SK-N-SH (cell line): ENCODE measurements at regions not wholly inside any gene's neighbourhood (a gene's known extent, or its start where the extent isn't known, plus 50 kb on each side); places are given as distances from the start of the nearest gene placed in this dataset.

Experiments used
- CTCF ChIA-PET: fragments of 300-600, 350-600 bp; formaldehyde crosslinking; extraction: SDS; loops from one replicate; lab custom pipeline; 2021; lab: Yijun Ruan, JAX
- POLR2A ChIA-PET: fragments of 350-600 bp; sonication (Branson Sonifier 250); formaldehyde crosslinking; extraction: SDS; loops from one replicate; lab custom pipeline; 2020; ENCODE audit warnings: antibody characterized with exemption, inconsistent platforms; lab: Yijun Ruan, JAX
- DNase-seq: peaks from one replicate; pipeline ENCODE4 v3.0.0; 2012
- H2AFZ ChIP-seq: fragments of 200-600 bp; sonication (generic); 2 replicates; pipeline ENCODE4 v1.8.1; 2016; ENCODE audit warnings: antibody characterized with exemption, mild to moderate bottlenecking, low read depth
- H3F3A ChIP-seq: fragments of 200-600 bp; sonication (generic); replicated peaks from 2 replicates; pipeline ENCODE3; 2016; ENCODE audit warnings: antibody characterized with exemption, mild to moderate bottlenecking; ENCODE audit not compliant: insufficient read depth
- H3K27ac ChIP-seq, 2 experiments: fragments of 200-500 bp in 1 of 2; fragments of 200-600 bp in 1 of 2; sonication (Bioruptor generic) in 1 of 2; sonication (generic), shearing (Covaris generic) in 1 of 2; 2 replicates each; pipeline versions ENCODE4 v1.5.1 to v1.6.1; 2014 to 2016; ENCODE audit warnings: low read depth in 2 of 2, inconsistent platforms in 1 of 2, low read length in 1 of 2, mild to moderate bottlenecking in 1 of 2, mixed read lengths in 1 of 2
- H3K27me3 ChIP-seq: fragments of 200-600 bp; sonication (generic), shearing (Covaris generic); 2 replicates; pipeline ENCODE4 v1.6.1; 2016; ENCODE audit warnings: mixed run types; ENCODE audit not compliant: insufficient read depth
- H3K36me3 ChIP-seq, 2 experiments: fragments of 200-500 bp in 1 of 2; fragments of 200-600 bp in 1 of 2; sonication (Bioruptor generic) in 1 of 2; sonication (generic) in 1 of 2; replicated peaks in 1 of 2; 2 replicates each; pipeline versions ENCODE3 to v1.5.1; 2014 to 2016; ENCODE audit warnings: low read length in 1 of 2, mild to moderate bottlenecking in 1 of 2; ENCODE audit not compliant: insufficient read depth in 2 of 2, control insufficient read depth in 1 of 2
- H3K4me1 ChIP-seq, 2 experiments: fragments of 200-500 bp in 1 of 2; fragments of 200-600 bp in 1 of 2; sonication (Bioruptor generic) in 1 of 2; sonication (generic), shearing (Covaris generic) in 1 of 2; 2 replicates each; pipeline versions ENCODE4 v1.5.1 to v1.6.1; 2014 to 2016; ENCODE audit warnings: low read depth in 1 of 2, low read length in 1 of 2, mixed run types in 1 of 2; ENCODE audit not compliant: insufficient read depth in 2 of 2, control insufficient read depth in 1 of 2
- H3K4me2 ChIP-seq: fragments of 200-600 bp; sonication (generic), shearing (Covaris generic); 2 replicates; pipeline ENCODE4 v1.6.1; 2017; ENCODE audit warnings: mixed run types
- H3K4me3 ChIP-seq, 2 experiments: fragments of 200-500 bp in 1 of 2; fragments of 200-600 bp in 1 of 2; sonication (Bioruptor generic) in 1 of 2; sonication (generic), shearing (Covaris generic) in 1 of 2; 2 replicates each; pipeline versions ENCODE4 v1.5.1 to v1.8.1; 2014 to 2016; ENCODE audit warnings: low read depth in 2 of 2, inconsistent platforms in 1 of 2, low read length in 1 of 2, mild to moderate bottlenecking in 1 of 2, mixed read lengths in 1 of 2, moderate library complexity in 1 of 2
- H3K79me2 ChIP-seq: fragments of 200-600 bp; sonication (generic); 2 replicates; pipeline ENCODE4 v1.8.1; 2017; ENCODE audit warnings: mild to moderate bottlenecking; ENCODE audit not compliant: insufficient read depth
- H3K9ac ChIP-seq: fragments of 200-600 bp; sonication (generic); 2 replicates; pipeline ENCODE4 v1.6.1; 2017; ENCODE audit warnings: mixed run types
- H3K9me2 ChIP-seq: fragments of 200-600 bp; sonication (generic); 2 replicates; pipeline ENCODE4 v1.6.1; 2017; ENCODE audit warnings: mixed run types
- H3K9me3 ChIP-seq: fragments of 200-600 bp; sonication (generic); 2 replicates; pipeline ENCODE4 v1.6.1; 2017; ENCODE audit warnings: mixed run types, mild to moderate bottlenecking, moderate library complexity
- H4K20me1 ChIP-seq: fragments of 200-600 bp; sonication (generic); 2 replicates; pipeline ENCODE4 v1.6.1; 2017; ENCODE audit warnings: mild to moderate bottlenecking, mixed run types; ENCODE audit not compliant: insufficient read depth
- CHD2 ChIP-seq: fragments of 150-350 bp; IDR thresholded peaks from 2 replicates; pipeline ENCODE4 v1.6.1; 2018; ENCODE audit warnings: low read length; ENCODE audit not compliant: partially characterized antibody
- MEF2A ChIP-seq: IDR thresholded peaks from 2 replicates; pipeline ENCODE4 v1.4.0; 2012; ENCODE audit warnings: low read depth, borderline replicate concordance
- MXI1 ChIP-seq: IDR thresholded peaks from 2 replicates; pipeline ENCODE4 v1.6.1; 2012; ENCODE audit warnings: mild to moderate bottlenecking, low read depth, low read length, improper control_type of control experiment
- NRF1 ChIP-seq: IDR thresholded peaks from 2 replicates; pipeline ENCODE4 v1.6.1; 2012; ENCODE audit warnings: low read depth, mild to moderate bottlenecking, low read length
- RAD21 ChIP-seq: IDR thresholded peaks from 2 replicates; pipeline ENCODE4 v1.6.1; 2012; ENCODE audit warnings: mild to moderate bottlenecking, low read length
- RCOR1 ChIP-seq: fragments of 150-350 bp; IDR thresholded peaks from 2 replicates; pipeline ENCODE4 v1.6.1; 2017; ENCODE audit warnings: antibody characterized with exemption, low read length
- SMC3 ChIP-seq: IDR thresholded peaks from 2 replicates; pipeline ENCODE4 v1.6.1; 2012; ENCODE audit warnings: low read depth, low read length, improper control_type of control experiment
- TCF12 ChIP-seq: IDR thresholded peaks from 2 replicates; pipeline ENCODE4 v1.4.0; 2012
- TEAD4 ChIP-seq: IDR thresholded peaks from 2 replicates; pipeline ENCODE4 v1.4.0; 2012; ENCODE audit warnings: mild to moderate bottlenecking, borderline replicate concordance; ENCODE audit not compliant: insufficient read depth
- YY1 ChIP-seq: IDR thresholded peaks from 2 replicates; pipeline ENCODE4 v1.4.0; 2012; ENCODE audit warnings: low read depth, mild to moderate bottlenecking
- WGBS: methylation state at CpG from one replicate; pipeline ENCODE4 v1.1.6; 2017; ENCODE audit warnings: low lambda C conversion rate; 5-methylcytosine and 5-hydroxymethylcytosine counted together
- TF ChIP-seq, protein P1 (sequence below): IDR thresholded peaks from 2 replicates; pipeline ENCODE4 v1.4.0; 2012; ENCODE audit warnings: low read depth
- TF ChIP-seq, protein P2 (sequence below): IDR thresholded peaks from 2 replicates; pipeline ENCODE4 v1.4.0; 2012; ENCODE audit warnings: low read depth, borderline replicate concordance
- TF ChIP-seq, protein P3 (sequence below): IDR thresholded peaks from 2 replicates; pipeline ENCODE4 v1.6.1; 2012; ENCODE audit warnings: mild to moderate bottlenecking, low read depth, low read length, moderate library complexity

DNA sequence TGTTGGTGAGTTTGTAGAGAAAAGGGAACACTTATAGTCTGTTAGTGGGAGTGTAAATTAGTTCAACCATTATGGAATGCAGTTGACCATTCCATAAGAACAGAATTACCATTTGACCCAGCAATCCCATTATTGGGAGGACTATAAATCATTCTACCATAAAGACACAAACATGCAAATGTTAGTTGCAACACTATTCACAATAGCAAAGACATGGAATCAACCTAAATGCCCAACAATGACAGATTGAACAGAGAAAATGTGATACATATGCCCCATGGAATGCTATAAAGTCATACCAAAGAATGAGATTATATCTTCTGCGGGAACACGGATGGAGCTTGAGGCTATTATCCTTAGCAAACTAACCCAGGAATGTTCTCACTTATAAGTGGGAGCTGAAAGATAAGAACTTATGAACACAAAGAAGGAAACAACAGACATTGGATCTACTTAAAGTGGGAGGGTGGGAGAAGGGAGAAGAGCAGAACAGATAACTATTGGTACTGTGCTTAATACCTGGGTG lies 1819.2 kb upstream of the ADGRL3 start:
- no peak for DNase-seq
- CTCF ChIA-PET: no interaction called here
- no peak overlapping the region for H3K4me3 ChIP-seq
- POLR2A ChIA-PET: no interaction called here
- no peaks in the 10 kb centered on the region for H3K9me3 ChIP-seq
- no peaks in the 10 kb centered on the region for H3F3A ChIP-seq
- H3K9me2 ChIP-seq: no peaks in the 10 kb centered on the region
- H3K79me2 ChIP-seq: no peaks in the 10 kb centered on the region
- H3K27me3 ChIP-seq: no peaks in the 10 kb centered on the region
- TF ChIP-seq, protein P1, sequence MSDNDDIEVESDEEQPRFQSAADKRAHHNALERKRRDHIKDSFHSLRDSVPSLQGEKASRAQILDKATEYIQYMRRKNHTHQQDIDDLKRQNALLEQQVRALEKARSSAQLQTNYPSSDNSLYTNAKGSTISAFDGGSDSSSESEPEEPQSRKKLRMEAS: no peak
- TF ChIP-seq, protein P2, sequence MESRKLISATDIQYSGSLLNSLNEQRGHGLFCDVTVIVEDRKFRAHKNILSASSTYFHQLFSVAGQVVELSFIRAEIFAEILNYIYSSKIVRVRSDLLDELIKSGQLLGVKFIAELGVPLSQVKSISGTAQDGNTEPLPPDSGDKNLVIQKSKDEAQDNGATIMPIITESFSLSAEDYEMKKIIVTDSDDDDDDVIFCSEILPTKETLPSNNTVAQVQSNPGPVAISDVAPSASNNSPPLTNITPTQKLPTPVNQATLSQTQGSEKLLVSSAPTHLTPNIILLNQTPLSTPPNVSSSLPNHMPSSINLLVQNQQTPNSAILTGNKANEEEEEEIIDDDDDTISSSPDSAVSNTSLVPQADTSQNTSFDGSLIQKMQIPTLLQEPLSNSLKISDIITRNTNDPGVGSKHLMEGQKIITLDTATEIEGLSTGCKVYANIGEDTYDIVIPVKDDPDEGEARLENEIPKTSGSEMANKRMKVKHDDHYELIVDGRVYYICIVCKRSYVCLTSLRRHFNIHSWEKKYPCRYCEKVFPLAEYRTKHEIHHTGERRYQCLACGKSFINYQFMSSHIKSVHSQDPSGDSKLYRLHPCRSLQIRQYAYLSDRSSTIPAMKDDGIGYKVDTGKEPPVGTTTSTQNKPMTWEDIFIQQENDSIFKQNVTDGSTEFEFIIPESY: no peak
- TF ChIP-seq TCF12 (no peak), YY1 (no peak)
- no peaks in the 10 kb centered on the region for H3K4me1 ChIP-seq
- no peak overlapping the region for H2AFZ ChIP-seq
- no peak overlapping the region for H3K27ac ChIP-seq
- H4K20me1 ChIP-seq: no peaks in the 10 kb centered on the region
- H3K9ac ChIP-seq: no peak overlapping the region
- no peak overlapping the region for H3K4me2 ChIP-seq
- H3K36me3 ChIP-seq: no peaks in the 10 kb centered on the region
- 3% methylated on average over 2 of the region's 2 CpGs for WGBS

DNA sequence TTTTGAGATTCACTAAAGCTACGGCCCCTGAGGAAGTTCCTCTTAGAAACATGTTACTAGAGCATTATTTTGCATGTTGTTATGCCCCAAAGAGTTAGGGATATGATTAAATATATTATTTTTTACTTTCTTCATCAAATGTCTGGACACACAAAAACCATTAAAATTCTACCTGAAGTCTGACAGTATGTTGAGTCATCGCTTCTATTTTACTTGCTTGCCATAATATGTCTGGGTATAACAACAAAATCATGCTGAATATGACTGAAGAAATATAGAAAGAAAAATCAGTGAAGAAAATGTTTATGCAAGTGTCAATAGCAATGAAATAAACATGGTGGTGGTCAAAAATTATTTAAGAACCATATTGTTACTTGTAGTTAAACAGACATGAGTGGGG lies 1818.5 kb upstream of the ADGRL3 start:
- WGBS: 26% methylated on average over 2 of the region's 2 CpGs
- CTCF ChIA-PET: no interaction called here
- POLR2A ChIA-PET: no interaction called here

More for the DNA sequence above, 1818.5 kb upstream of the ADGRL3 start:
- Histone ChIP-seq H3K9me3 (no peaks in the 10 kb centered on the region), H3K4me1 (no peaks in the 10 kb centered on the region), H3F3A (no peaks in the 10 kb centered on the region), H2AFZ (no peak overlapping the region), H3K4me2 (no peak overlapping the region), H3K9ac (no peak overlapping the region), H3K36me3 (no peaks in the 10 kb centered on the region), H3K79me2 (no peaks in the 10 kb centered on the region), H4K20me1 (no peaks in the 10 kb centered on the region), H3K27ac (no peak overlapping the region), H3K9me2 (no peaks in the 10 kb centered on the region), H3K4me3 (no peak overlapping the region), H3K27me3 (no peaks in the 10 kb centered on the region)
- DNase-seq: no peak
- no peak for TF ChIP-seq RCOR1
- TF ChIP-seq CHD2: no peak
- TF ChIP-seq RAD21: no peak
- TF ChIP-seq MEF2A: no peak
- TF ChIP-seq SMC3: no peak
- no peak for TF ChIP-seq TEAD4
- no peak for TF ChIP-seq MXI1
- TF ChIP-seq TCF12: no peak
- TF ChIP-seq, protein P3, sequence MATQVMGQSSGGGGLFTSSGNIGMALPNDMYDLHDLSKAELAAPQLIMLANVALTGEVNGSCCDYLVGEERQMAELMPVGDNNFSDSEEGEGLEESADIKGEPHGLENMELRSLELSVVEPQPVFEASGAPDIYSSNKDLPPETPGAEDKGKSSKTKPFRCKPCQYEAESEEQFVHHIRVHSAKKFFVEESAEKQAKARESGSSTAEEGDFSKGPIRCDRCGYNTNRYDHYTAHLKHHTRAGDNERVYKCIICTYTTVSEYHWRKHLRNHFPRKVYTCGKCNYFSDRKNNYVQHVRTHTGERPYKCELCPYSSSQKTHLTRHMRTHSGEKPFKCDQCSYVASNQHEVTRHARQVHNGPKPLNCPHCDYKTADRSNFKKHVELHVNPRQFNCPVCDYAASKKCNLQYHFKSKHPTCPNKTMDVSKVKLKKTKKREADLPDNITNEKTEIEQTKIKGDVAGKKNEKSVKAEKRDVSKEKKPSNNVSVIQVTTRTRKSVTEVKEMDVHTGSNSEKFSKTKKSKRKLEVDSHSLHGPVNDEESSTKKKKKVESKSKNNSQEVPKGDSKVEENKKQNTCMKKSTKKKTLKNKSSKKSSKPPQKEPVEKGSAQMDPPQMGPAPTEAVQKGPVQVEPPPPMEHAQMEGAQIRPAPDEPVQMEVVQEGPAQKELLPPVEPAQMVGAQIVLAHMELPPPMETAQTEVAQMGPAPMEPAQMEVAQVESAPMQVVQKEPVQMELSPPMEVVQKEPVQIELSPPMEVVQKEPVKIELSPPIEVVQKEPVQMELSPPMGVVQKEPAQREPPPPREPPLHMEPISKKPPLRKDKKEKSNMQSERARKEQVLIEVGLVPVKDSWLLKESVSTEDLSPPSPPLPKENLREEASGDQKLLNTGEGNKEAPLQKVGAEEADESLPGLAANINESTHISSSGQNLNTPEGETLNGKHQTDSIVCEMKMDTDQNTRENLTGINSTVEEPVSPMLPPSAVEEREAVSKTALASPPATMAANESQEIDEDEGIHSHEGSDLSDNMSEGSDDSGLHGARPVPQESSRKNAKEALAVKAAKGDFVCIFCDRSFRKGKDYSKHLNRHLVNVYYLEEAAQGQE: no peak
- TF ChIP-seq NRF1: no peak
